Esophagus muscularis mucosa (tissue), 4 donors: ENCODE measurements at regions not wholly inside any gene's neighbourhood (a gene's known extent, or its start where the extent isn't known, plus 50 kb on each side); places are given as distances from the start of the nearest gene placed in this dataset.

ENCODE experiments used
- CTCF ChIP-seq, 3 experiments: fragments of 200-600 bp in 2 of 3; fragments of 450-650 bp in 1 of 3; sonication (generic) in 2 of 3; IDR thresholded peaks; one replicate each; pipeline ENCODE4 v1.5.1; 2017 to 2019; ENCODE audit warnings: antibody characterized with exemption in 3 of 3, mild to moderate bottlenecking in 2 of 3, moderate library complexity in 1 of 3
- EP300 ChIP-seq: sonication (generic); formaldehyde crosslinking; IDR thresholded peaks from one replicate; pipeline ENCODE4 v1.6.1; 2017; ENCODE audit warnings: antibody characterized with exemption
- POLR2A ChIP-seq: fragments of 450-650 bp; IDR thresholded peaks from one replicate; pipeline ENCODE4 v1.6.1; 2017; ENCODE audit warnings: antibody characterized with exemption, moderate library complexity, mild to moderate bottlenecking, low read depth

DNA sequence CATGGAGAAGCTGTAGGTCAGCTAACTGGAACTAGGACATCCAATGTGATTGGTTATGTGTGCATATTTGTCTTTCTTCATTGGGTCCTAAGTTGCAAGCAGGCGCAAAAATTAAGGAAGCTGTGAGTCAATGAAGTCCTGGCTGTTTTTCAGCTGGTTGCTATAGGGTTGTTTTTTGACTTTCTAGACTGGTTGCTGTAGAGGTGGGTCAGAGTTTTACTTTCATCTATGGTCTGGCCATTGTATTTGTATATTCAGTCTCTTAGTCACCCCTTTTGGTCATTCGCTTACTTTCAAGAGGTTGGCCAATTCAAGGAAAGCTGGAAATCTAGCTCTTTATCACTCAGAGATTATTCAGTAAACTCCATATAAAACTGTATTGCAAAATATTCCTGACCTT lies 62.0 kb upstream of the AMZ2 start:
- TF ChIP-seq CTCF (IDR thresholded peaks at IDR 0.05) (no peak), EP300 (no peak), POLR2A (no peak)
